ENCODE measurements at regions not wholly inside any gene's neighbourhood (a gene's known extent, or its start where the extent isn't known, plus 50 kb on each side); places are given as distances from the start of the nearest gene placed in this dataset.

DNA sequence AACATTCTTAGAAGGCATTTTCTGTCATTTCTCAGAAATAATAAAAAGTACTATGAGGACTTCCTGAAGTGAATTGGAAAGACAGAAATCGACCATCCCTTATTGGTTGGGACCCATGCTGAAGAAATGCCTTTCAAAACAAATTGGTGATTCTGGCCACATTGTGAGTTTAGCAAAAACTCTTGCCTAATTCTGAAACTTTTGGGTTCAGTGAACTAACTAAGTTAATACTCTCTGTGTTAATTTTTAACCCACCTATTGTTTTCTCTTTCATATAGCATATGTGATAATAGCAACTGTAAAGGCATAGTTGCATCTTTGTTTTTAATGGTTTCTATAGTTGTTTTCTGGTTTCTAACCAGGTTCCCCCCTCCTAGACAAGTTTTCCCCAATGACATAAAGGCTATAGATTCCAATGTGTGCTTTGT, 129.3 kb upstream of the FAT1 start:
- Histone ChIP-seq H3K27me3 (ENCODE audit: insufficient read depth, poor library complexity, severe bottlenecking) (no peaks in the 10 kb centered on the region), H3K4me3 (replicated peaks; ENCODE audit: insufficient read depth, low read length) (no peak overlapping the region), H3K27ac (replicated peaks) (no peak overlapping the region)
- no peak for DNase-seq (ENCODE audit: low read depth in 1 of 2, low spot score in 1 of 2)
- no peak for TF ChIP-seq SPI1 (IDR thresholded peaks at IDR 0.05; ENCODE audit: borderline replicate concordance, low read depth)
- TF ChIP-seq GABPA (IDR thresholded peaks at IDR 0.05; ENCODE audit: low read depth) = no peak
- no peak for TF ChIP-seq CTCF (IDR thresholded peaks at IDR 0.05; ENCODE audit: insufficient read depth, low read length)
- TF ChIP-seq REST (IDR thresholded peaks at IDR 0.05; ENCODE audit: insufficient replicate concordance, low read depth) = no peak
- TF ChIP-seq POLR2AphosphoS5 (IDR thresholded peaks at IDR 0.05; ENCODE audit: low read depth) = no peak

DNA sequence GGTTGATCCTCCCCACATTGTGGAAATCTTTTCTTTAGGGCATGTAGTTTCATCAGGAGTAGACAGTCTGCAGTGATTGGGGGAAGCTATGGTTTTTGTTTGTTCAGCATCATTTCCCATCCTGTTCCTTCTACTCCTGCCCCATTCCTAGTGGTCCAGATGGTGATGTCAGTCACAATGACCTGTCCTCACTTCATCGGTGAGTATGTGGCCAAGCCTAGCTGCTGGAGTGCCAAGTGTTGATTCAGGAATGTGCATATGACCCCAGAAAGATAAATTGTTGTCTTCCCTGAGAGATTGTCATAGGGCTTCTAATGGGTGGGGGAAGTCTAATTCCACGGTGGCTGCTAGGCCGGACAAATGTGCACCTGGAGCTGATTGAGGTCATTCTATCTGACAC, 130.6 kb upstream of the FAT1 start:
- no peak for TF ChIP-seq SPI1 (IDR thresholded peaks at IDR 0.05; ENCODE audit: borderline replicate concordance, low read depth)
- no peak for TF ChIP-seq REST (IDR thresholded peaks at IDR 0.05; ENCODE audit: insufficient replicate concordance, low read depth)
- TF ChIP-seq CTCF (IDR thresholded peaks at IDR 0.05; ENCODE audit: insufficient read depth, low read length) = no peak
- no peak for TF ChIP-seq POLR2AphosphoS5 (IDR thresholded peaks at IDR 0.05; ENCODE audit: low read depth)
- no peak for TF ChIP-seq GABPA (IDR thresholded peaks at IDR 0.05; ENCODE audit: low read depth)
- Histone ChIP-seq H3K4me3 (replicated peaks; ENCODE audit: insufficient read depth, low read length) (no peak overlapping the region), H3K27me3 (ENCODE audit: insufficient read depth, poor library complexity, severe bottlenecking) (no peaks in the 10 kb centered on the region), H3K27ac (replicated peaks) (no peak overlapping the region)
- DNase-seq (ENCODE audit: low read depth in 1 of 2, low spot score in 1 of 2) = no peak

- Histone ChIP-seq H3K27me3 (ENCODE audit: insufficient read depth, poor library complexity, severe bottlenecking) (no peaks in the 10 kb centered on the region), H3K4me3 (replicated peaks; ENCODE audit: insufficient read depth, low read length) (no peak overlapping the region), H3K27ac (replicated peaks) (no peak overlapping the region)
- DNase-seq (ENCODE audit: low read depth in 1 of 2, low spot score in 1 of 2) = no peak
- no peak for TF ChIP-seq REST (IDR thresholded peaks at IDR 0.05; ENCODE audit: insufficient replicate concordance, low read depth)
- no peak for TF ChIP-seq GABPA (IDR thresholded peaks at IDR 0.05; ENCODE audit: low read depth)
- no peak for TF ChIP-seq CTCF (IDR thresholded peaks at IDR 0.05; ENCODE audit: insufficient read depth, low read length)
- TF ChIP-seq SPI1 (IDR thresholded peaks at IDR 0.05; ENCODE audit: borderline replicate concordance, low read depth) = no peak
- TF ChIP-seq POLR2AphosphoS5 (IDR thresholded peaks at IDR 0.05; ENCODE audit: low read depth) = no peak
Observed at GRCh38 chr4:186855111-186855510, 131.5 kb upstream of the FAT1 start.
